HG02678 (cell line): ENCODE measurements at regions not wholly inside any gene's neighbourhood (a gene's known extent, or its start where the extent isn't known, plus 50 kb on each side); places are given as distances from the start of the nearest gene placed in this dataset.

Experiments
- ATAC-seq: cut with Tn5 transposase; IDR thresholded peaks from one replicate; pipeline ENCODE4 v1.9.1; 2021; ENCODE audit warnings: mild to moderate bottlenecking, moderate library complexity; ENCODE audit not compliant: unreplicated experiment

GRCh38 chr17:45709728-45710288 is 74.3 kb upstream of the CRHR1 start:
- ATAC-seq = no peak

- no peak for ATAC-seq
These were observed 68.3 kb upstream of the CRHR1 start for GRCh38 chr17:45715787-45716186.

- ATAC-seq = no peak
These were observed 65.3 kb upstream of the CRHR1 start for GRCh38 chr17:45718791-45719190.

- no peak for ATAC-seq
These were observed 64.6 kb upstream of the CRHR1 start for GRCh38 chr17:45719335-45720071.

GRCh38 chr17:45720386-45720785 is 63.7 kb upstream of the CRHR1 start:
- ATAC-seq = no peak

- ATAC-seq = no peak
These were observed 62.0 kb upstream of the CRHR1 start for GRCh38 chr17:45722161-45722560.

GRCh38 chr17:45729294-45729907 is 54.7 kb upstream of the CRHR1 start:
- no peak for ATAC-seq

- ATAC-seq = no peak
These were observed 53.9 kb upstream of the CRHR1 start for GRCh38 chr17:45730192-45730591.

- no peak for ATAC-seq
These were observed 52.7 kb upstream of the CRHR1 start for GRCh38 chr17:45731459-45731858.

- no peak for ATAC-seq
These were observed 51.1 kb upstream of the CRHR1 start for GRCh38 chr17:45732926-45733505.

GRCh38 chr17:45733781-45734180 is 50.3 kb upstream of the CRHR1 start:
- no peak for ATAC-seq
